Stimulated activated memory B cell treated with anti-CD40 and anti-IgM and Interleukin-4, amounts not matched to agents 10 μg/mL and 1 μg/mL and 100 μg/mL, for 72 hours (primary cell): ENCODE measurements at regions not wholly inside any gene's neighbourhood (a gene's known extent, or its start where the extent isn't known, plus 50 kb on each side); places are given as distances from the start of the nearest gene placed in this dataset.

Source experiments
- ATAC-seq: fragments of 150-1000 bp; cut with Tn5 transposase; 2 replicates; pipeline ENCODE4 v1.10.0; 2021
- H3K27ac Mint-ChIP-seq: one replicate; pipeline ENCODE4 v1.8.0; 2022; ENCODE audit warnings: mild to moderate bottlenecking, mixed read lengths
- H3K27me3 Mint-ChIP-seq: one replicate; pipeline ENCODE4 v1.8.0; 2022; ENCODE audit warnings: mixed read lengths
- H3K36me3 Mint-ChIP-seq: one replicate; pipeline ENCODE4 v1.8.0; 2022; ENCODE audit warnings: mixed read lengths
- H3K4me1 Mint-ChIP-seq: one replicate; pipeline ENCODE4 v1.8.0; 2022; ENCODE audit warnings: mixed read lengths
- H3K4me3 Mint-ChIP-seq: one replicate; pipeline ENCODE4 v1.8.0; 2022; ENCODE audit warnings: mild to moderate bottlenecking, moderate library complexity, mixed read lengths
- H3K9me3 Mint-ChIP-seq: one replicate; pipeline ENCODE4 v1.8.0; 2022; ENCODE audit warnings: mixed read lengths

DNA sequence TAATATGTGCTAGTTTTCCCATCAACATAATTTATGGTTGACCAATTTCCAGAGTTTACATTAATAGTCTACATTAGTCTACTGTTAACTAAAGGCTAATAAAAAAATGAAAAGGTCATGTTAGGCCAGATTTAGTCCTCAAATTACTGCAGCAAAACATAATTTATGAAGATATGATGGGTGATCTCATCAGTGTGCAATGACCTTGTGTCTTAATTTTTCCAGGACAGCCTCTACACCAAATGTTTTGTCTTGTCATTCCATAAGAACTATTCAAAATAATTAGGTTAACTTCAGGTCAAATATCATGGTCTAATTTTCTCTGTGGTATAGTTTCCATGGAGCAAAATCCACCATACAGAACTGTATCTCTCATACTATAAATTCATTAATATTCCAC, 234.2 kb downstream of the COL12A1 start:
- Mint-ChIP-seq H3K36me3 (no peaks in the 10 kb centered on the region), H3K27me3 (no peaks in the 10 kb centered on the region), H3K9me3 (no peaks in the 10 kb centered on the region), H3K4me1 (no peaks in the 10 kb centered on the region), H3K27ac (no peak overlapping the region), H3K4me3 (no peak overlapping the region)
- no peak for ATAC-seq

GRCh38 chr6:74969591-74970267, 236.1 kb downstream of the COL12A1 start:
- no peak for ATAC-seq
- no peaks in the 10 kb centered on the region for H3K9me3 Mint-ChIP-seq
- no peaks in the 10 kb centered on the region for H3K27me3 Mint-ChIP-seq
- no peaks in the 10 kb centered on the region for H3K4me1 Mint-ChIP-seq
- no peaks in the 10 kb centered on the region for H3K36me3 Mint-ChIP-seq
- no peak overlapping the region for H3K4me3 Mint-ChIP-seq
- H3K27ac Mint-ChIP-seq: no peak overlapping the region

DNA sequence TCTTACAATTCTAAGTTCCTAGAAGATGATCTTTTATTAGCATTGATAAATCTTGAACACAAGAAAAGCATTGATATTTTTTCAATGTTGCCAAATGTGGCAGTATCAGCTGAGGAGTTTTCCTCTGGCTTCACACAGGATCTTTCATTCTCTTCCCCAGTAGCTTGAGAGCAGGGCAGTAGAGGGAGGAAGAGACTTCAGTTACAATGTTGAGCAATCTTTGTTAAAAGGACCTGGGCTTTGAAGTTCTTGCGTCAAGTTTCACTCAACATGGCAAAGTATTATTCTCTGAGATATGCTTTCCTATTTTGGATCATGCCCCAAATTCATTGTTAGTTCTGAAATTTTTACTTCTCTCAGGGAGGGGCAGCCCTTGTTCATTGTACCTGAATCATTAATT, 238.0 kb downstream of the COL12A1 start:
- H3K27me3 Mint-ChIP-seq: no peaks in the 10 kb centered on the region
- no peaks in the 10 kb centered on the region for H3K36me3 Mint-ChIP-seq
- H3K4me1 Mint-ChIP-seq: no peaks in the 10 kb centered on the region
- H3K9me3 Mint-ChIP-seq: no peaks in the 10 kb centered on the region
- no peak for ATAC-seq
- no peak overlapping the region for H3K27ac Mint-ChIP-seq
- no peak overlapping the region for H3K4me3 Mint-ChIP-seq

DNA sequence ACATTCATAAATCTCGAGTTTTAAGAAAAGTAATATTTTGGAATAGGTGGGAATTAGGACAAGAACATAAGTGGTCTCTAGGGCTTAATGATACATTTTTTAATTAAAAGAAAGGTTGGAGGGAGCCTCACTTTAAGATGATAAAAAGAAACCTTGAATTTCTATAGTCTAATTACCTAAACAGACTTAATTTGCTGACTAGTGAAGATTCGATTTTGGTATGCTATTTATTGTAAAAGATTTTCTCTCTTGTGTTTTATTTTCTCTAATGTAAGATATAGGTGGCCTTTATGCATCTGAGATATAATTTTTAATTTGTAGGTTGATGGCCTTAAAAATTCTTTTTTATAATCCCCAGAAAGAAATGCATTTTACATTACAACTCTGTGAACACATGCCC, 239.1 kb downstream of the COL12A1 start:
- peaks cover 3% of the 10 kb centered on the region for H3K9me3 Mint-ChIP-seq
- ATAC-seq: no peak

DNA sequence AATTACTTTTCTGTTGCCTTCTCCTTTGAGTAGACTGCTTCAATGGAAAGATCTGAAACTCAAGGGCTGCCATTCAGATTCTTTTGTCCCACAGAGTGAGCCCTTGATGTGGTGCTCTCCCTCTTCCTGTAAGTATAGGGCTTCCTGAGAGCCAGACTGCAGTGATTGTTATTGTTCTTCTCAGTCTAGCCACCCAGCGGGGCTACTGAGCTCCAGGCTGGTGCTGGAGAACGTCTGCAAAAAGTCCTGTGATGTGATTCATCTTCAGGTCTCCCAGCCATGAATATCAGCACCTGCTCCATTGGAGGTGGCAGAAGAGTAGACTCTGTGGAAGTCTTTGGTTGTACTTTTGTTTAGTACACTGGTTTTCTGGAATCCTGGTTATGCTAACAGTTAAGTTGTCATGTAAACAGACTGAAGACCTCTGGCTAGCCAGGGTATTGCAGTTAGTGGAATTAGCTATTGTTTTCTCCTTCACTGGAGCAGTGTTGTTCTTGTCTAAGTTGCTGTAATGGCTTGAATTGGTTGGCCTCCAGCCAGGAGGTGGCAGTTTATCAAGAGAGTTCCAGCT, 240.9 kb downstream of the COL12A1 start:
- no peak overlapping the region for H3K27ac Mint-ChIP-seq
- no peak for ATAC-seq
- no peaks in the 10 kb centered on the region for H3K36me3 Mint-ChIP-seq
- peaks cover 3% of the 10 kb centered on the region for H3K9me3 Mint-ChIP-seq
- no peaks in the 10 kb centered on the region for H3K27me3 Mint-ChIP-seq
- no peak overlapping the region for H3K4me3 Mint-ChIP-seq
- no peaks in the 10 kb centered on the region for H3K4me1 Mint-ChIP-seq

More for the DNA sequence above, 239.1 kb downstream of the COL12A1 start:
- H3K4me3 Mint-ChIP-seq: no peak overlapping the region
- no peak overlapping the region for H3K27ac Mint-ChIP-seq
- no peaks in the 10 kb centered on the region for H3K4me1 Mint-ChIP-seq
- H3K27me3 Mint-ChIP-seq: no peaks in the 10 kb centered on the region
- no peaks in the 10 kb centered on the region for H3K36me3 Mint-ChIP-seq

- H3K9me3 Mint-ChIP-seq: peaks cover 9% of the 10 kb centered on the region
- H3K36me3 Mint-ChIP-seq: no peaks in the 10 kb centered on the region
- H3K27ac Mint-ChIP-seq: no peak overlapping the region
- H3K4me1 Mint-ChIP-seq: no peaks in the 10 kb centered on the region
- no peak overlapping the region for H3K4me3 Mint-ChIP-seq
- H3K27me3 Mint-ChIP-seq: no peaks in the 10 kb centered on the region
- no peak for ATAC-seq
Measured at GRCh38 chr6:74956559-74957428, 249.1 kb downstream of the COL12A1 start.

GRCh38 chr6:74953708-74954107, 252.1 kb downstream of the COL12A1 start:
- no peaks in the 10 kb centered on the region for H3K27me3 Mint-ChIP-seq
- H3K4me3 Mint-ChIP-seq: no peak overlapping the region
- H3K4me1 Mint-ChIP-seq: no peaks in the 10 kb centered on the region
- no peak for ATAC-seq
- H3K27ac Mint-ChIP-seq: no peak overlapping the region
- H3K9me3 Mint-ChIP-seq: peaks cover 13% of the 10 kb centered on the region
- no peaks in the 10 kb centered on the region for H3K36me3 Mint-ChIP-seq

DNA sequence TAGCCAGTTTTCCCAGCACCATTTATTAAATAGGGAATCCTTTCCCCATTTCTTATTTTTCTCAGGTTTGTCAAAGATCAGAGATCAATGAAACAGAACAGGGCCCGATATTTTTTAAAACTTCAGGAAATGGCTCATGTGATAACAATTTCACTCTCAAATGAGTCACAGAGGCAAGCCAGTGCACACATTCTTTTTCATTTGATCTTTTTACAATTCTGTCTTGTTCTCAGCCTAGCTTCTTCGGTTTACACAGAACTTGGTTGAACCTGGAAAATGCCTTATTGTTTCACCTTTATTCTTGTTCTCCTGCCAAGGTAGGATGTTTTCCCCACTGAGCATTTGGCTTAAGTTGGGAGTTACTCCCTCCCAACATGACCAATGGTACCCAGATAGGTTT, 258.9 kb downstream of the COL12A1 start:
- Mint-ChIP-seq H3K27me3 (no peaks in the 10 kb centered on the region), H3K27ac (no peak overlapping the region), H3K9me3 (peaks cover 6% of the 10 kb centered on the region), H3K4me1 (no peaks in the 10 kb centered on the region), H3K4me3 (no peak overlapping the region), H3K36me3 (no peaks in the 10 kb centered on the region)
- ATAC-seq: no peak

GRCh38 chr6:74942130-74942529, 263.7 kb downstream of the COL12A1 start:
- ATAC-seq: no peak
- no peaks in the 10 kb centered on the region for H3K9me3 Mint-ChIP-seq
- H3K4me3 Mint-ChIP-seq: no peak overlapping the region
- H3K4me1 Mint-ChIP-seq: no peaks in the 10 kb centered on the region
- no peaks in the 10 kb centered on the region for H3K27me3 Mint-ChIP-seq
- no peak overlapping the region for H3K27ac Mint-ChIP-seq
- no peaks in the 10 kb centered on the region for H3K36me3 Mint-ChIP-seq

DNA sequence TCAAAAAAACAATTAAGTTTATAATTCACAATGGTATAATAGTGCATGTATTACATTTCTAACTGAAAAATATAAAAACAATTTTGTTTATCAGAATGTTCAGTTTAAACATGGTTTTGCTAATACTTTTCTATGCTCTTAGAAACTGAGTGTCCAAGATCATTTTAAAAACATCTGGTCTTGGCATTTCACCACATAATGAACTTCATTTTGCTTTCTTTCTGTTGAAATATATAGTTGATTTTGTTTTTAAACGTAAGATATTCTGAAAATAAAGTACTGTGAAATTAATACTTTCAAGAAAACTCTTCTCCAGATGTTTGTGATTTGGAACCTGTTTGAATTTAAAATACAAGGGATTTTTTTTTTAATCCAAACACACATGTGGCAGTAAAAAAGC, 264.4 kb downstream of the COL12A1 start:
- no peaks in the 10 kb centered on the region for H3K27me3 Mint-ChIP-seq
- no peak for ATAC-seq
- H3K36me3 Mint-ChIP-seq: no peaks in the 10 kb centered on the region
- no peak overlapping the region for H3K4me3 Mint-ChIP-seq
- no peaks in the 10 kb centered on the region for H3K9me3 Mint-ChIP-seq
- no peaks in the 10 kb centered on the region for H3K4me1 Mint-ChIP-seq
- no peak overlapping the region for H3K27ac Mint-ChIP-seq

DNA sequence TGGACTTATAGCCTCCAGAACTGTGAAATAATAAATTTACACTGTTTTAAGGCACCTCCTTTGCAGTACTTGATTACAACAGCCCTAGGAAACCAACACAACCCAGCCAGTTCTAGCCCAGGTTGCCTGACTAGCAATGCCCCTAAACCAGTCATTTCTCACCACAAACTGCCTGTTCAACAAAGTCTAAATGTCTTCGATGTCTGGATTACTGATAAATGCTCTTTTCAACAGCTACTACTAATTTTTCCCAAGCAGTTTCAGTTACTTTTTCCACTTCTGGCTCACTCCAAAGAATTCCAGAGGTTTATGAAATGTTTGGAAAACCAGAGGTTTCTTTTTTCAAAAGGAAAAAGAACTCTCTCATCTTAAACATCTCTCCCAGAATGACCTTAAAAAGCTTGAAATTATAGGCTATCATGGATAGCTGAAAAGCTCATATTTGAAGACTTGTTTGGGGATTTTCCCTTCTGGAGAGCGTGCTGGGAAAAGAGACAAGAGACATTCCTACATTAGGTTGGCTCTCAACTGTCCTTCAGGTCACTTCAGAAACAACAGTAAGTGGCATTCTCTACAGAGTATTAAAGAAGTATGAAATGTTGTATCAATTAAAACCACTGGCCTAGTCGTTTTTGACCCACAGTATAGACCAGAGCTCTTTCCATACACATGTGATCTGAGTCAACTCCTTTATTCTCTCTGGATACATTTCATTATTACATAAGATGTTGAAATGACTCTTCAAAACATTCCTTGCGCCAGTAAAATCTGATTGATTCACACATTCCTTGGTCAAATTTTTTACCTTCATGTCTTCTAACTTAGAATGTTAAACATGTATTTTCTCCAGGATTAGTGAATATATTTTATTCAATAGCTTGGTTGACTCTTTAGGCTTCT, 265.9 kb downstream of the COL12A1 start:
- ATAC-seq: no peak
- Mint-ChIP-seq H3K9me3 (no peaks in the 10 kb centered on the region), H3K4me1 (no peaks in the 10 kb centered on the region), H3K27me3 (no peaks in the 10 kb centered on the region), H3K4me3 (no peak overlapping the region), H3K27ac (no peak overlapping the region), H3K36me3 (no peaks in the 10 kb centered on the region)

GRCh38 chr6:74939151-74939708, 266.6 kb downstream of the COL12A1 start:
- Mint-ChIP-seq H3K9me3 (no peaks in the 10 kb centered on the region), H3K27me3 (no peaks in the 10 kb centered on the region), H3K27ac (no peak overlapping the region), H3K4me3 (no peak overlapping the region), H3K4me1 (no peaks in the 10 kb centered on the region), H3K36me3 (no peaks in the 10 kb centered on the region)
- no peak for ATAC-seq

GRCh38 chr6:74937936-74938335, 267.9 kb downstream of the COL12A1 start:
- no peak for ATAC-seq
- Mint-ChIP-seq H3K4me3 (no peak overlapping the region), H3K9me3 (no peaks in the 10 kb centered on the region)

DNA sequence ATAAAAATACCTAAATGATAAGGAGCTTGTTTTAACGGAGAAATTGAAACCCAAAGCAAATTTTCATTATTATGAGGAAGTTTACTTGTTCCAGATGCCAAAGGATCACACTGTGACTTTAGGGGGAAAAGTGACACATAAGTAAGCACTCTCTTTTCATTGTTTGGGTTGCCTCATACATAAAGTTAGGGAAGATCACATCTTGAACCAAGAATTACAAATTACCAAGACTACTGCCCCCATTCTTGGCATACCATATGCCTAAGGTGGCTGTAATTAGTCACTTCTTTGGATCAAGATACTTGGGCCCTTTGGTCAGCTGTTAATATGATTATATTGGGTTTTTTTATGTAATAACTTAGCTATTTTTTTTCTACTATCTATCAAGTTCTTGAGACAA, 269.0 kb downstream of the COL12A1 start:
- Mint-ChIP-seq H3K36me3 (no peaks in the 10 kb centered on the region), H3K9me3 (no peaks in the 10 kb centered on the region), H3K27ac (no peak overlapping the region), H3K4me1 (no peaks in the 10 kb centered on the region), H3K27me3 (no peaks in the 10 kb centered on the region), H3K4me3 (no peak overlapping the region)
- no peak for ATAC-seq

More at GRCh38 chr6:74937936-74938335, 267.9 kb downstream of the COL12A1 start:
- Mint-ChIP-seq H3K27me3 (no peaks in the 10 kb centered on the region), H3K36me3 (no peaks in the 10 kb centered on the region), H3K4me1 (no peaks in the 10 kb centered on the region), H3K27ac (no peak overlapping the region)
